DMS 273 treated with DMSO at 0.1 percent for 48 hours (cell line): ENCODE measurements at regions not wholly inside any gene's neighbourhood (a gene's known extent, or its start where the extent isn't known, plus 50 kb on each side); places are given as distances from the start of the nearest gene placed in this dataset.
"Not testable (repeated sequence)": the region's sequence is repeated elsewhere in the genome, so short reads cannot be mapped to it uniquely, and the experiment has no call there.

ENCODE experiments used
- DNase-seq: peaks from one replicate; lab custom pipeline; 2025; lab: John Stamatoyannopoulos, UW

DNA sequence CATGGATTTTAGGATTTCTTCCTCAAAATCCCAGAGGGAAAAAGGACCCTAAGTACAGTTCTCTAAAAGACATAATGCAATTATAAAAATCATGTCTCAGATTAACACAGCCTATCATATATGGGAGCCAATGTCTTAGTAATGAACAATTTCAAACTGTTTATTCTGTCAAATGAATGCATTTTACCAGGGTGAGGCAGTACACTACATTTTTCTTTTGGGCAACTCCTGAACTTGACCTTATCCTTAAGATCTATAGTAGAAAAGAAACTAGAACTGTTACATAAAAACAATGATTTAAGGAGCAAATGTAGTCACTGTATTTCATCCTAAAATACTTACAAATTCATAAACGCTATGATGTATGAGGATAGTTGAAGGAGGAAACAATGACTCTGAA lies 226.3 kb upstream of the B3GALT2 start:
- no peak for DNase-seq

DNA sequence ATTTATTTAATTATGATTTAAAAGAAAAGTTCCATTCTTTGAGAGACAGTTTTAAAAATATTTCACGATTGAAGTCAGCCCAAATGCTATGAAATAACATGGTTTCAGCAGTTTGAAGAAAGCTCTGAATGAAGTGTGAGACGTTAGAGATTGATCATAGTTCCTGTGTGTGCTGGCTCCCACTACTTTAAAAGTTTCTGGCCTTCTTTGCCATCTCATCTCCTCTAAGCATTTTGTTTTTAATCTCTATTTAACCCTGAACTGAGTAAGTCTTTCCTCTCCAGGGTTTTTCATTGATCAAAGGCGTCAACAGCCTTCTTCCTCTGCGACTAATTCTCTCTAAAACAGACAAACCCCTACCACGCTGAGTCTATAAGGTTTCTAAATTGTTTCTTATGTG lies 225.3 kb upstream of the B3GALT2 start:
- DNase-seq = no peak

DNA sequence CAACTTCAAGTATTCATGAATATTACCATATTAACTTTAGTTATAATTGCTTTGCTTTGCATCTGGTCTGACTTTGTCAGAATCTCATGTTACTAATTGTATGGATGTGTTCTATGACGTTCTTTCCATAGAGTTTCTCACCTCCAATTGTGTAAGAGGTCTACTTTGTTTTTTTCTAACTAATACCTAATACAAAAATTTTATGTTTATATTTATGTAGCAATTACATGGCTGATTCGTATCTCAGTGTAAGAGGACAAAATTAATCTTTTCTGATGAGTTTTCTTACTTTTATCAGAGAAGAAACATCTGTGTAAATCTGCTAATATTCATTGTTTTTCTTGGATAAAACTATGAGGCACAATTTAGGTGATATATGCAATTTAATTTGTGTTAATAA lies 224.8 kb upstream of the B3GALT2 start:
- DNase-seq = no peak

DNA sequence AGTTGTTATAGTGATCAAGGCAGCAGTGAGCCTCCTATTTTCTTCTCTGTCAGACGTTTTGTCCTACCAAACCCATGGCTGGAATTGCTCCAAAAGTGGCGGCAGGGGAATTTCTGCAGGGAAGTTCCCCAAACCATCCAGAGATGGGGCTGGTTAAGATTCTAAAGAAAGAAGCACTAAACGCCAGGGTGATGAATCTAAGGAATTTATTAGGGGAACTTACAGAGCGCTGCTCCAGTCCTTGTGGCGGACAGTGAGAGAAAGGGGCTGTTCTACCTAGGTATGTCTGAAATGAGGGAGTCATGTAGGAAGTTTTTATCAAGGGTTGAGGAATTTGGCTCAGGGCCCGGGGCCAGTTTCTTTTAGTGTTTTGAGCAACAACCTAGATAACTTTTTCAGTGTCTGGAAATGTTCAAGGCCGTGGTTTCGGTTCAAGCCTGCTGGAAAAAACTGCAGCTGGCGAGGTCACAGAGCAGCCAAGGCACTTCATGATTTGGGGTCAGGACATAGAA lies 222.4 kb upstream of the B3GALT2 start:
- no peak for DNase-seq

DNA sequence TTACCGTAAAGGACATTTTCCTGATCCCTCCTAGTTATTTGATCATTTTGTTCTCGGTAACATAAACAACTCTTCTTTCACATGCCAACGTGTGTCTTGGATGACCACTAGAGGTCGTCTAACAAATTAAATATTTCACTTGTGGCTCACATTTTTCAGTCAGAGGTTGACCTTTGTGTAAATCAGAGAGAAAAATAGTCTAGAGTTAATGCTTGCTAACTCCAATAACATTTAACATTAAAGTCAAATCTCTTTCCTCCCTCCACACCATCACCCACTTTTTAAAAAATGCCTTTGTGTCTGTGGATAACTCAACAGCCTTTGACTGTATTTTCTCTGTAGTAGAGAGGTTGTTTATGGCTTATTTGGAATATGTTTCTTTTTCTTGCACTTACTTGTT lies 220.5 kb upstream of the B3GALT2 start:
- no peak for DNase-seq

DNA sequence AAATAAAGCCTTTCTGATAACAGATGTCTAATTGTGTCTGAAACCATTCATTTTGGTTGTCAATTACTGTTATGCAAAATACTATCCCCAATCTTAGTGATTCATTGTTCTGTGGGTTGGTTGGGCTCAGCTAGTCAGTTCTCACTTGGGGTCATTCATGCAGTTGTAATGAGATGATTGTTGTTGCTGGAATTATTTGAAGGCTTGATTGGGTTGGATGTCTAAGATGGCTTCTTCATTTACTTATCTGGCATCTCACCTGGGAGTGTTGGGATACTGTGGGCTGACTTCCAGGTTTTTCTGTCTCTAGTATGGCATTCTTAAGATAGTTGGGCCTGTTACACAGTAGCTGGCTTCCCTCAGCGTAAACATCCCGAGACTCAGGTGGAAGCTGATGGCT lies 217.8 kb upstream of the B3GALT2 start:
- DNase-seq = no peak

DNA sequence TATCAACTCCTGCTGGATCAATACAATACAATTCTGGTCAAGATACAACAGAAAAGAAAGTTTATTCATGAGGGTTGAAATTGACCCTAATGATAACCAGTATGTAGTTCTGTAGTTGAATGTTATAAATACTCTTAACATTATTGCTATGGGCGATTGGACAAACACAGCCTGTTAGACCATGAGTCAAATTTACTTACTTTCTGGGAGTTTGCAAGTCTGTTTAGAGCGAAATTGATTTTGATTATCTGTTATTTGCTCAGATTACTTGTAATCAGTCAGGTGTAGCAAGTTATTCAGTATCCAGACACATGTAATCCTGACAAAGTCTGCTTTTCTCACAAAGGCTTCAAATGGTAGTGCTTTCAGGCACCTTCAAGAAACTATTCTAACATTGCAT lies 216.6 kb upstream of the B3GALT2 start:
- no peak for DNase-seq

DNA sequence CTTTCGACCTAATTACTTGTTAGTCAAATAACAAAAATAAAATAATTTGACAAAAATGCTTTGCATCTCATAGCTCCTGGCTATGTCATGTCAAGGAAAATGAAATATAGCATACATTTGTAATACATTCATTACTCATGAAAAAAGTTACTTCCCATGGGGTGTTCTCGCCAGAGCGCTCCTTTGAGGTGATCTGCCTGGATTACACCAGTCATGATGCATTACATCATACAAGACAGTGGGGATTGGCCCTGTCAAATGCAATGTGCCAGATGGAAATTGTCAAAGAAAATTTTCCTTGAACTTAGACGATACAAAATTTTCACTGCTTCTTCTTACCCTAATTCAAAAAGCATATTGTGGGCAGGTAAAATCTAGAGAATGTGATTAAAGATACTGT lies 215.6 kb upstream of the B3GALT2 start:
- DNase-seq = no peak

DNA sequence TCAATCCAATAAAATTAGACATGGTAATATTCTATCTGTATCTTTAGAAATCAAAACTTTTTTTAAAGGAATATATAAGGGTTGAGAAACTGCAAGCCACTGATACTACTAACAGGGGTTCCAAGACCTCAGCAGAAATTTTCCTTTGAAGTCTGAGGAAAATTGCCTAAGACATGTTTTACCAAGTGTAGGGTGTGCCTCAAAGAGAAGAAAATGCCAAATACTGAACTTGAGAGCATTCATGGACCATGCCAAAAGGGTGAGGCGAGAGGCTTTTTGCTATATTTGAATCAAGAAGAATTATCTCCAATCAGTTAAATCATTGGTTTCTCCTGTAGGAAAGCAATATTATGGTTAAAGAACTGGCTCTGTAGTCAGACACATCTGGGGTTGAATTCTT lies 207.9 kb upstream of the B3GALT2 start:
- DNase-seq = no peak

DNA sequence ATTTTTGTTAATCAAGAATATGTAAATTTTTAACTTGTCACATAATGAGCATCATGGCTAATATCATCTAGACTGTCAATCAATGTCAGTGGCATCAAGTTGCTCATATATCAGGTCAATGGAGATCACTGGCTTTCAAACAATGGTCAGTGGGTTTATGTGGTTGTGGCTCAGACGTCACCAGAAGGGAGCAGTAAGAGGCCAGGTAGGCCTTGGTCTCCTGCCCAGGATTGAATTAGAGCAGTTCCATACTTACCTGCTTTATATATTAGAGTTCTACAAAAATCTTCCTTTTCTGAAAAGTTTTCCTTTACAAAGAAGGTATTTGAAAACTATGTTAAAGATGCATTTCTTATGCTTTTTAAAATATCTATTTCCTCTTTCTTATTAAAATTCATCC lies 206.3 kb upstream of the B3GALT2 start:
- no peak for DNase-seq

DNA sequence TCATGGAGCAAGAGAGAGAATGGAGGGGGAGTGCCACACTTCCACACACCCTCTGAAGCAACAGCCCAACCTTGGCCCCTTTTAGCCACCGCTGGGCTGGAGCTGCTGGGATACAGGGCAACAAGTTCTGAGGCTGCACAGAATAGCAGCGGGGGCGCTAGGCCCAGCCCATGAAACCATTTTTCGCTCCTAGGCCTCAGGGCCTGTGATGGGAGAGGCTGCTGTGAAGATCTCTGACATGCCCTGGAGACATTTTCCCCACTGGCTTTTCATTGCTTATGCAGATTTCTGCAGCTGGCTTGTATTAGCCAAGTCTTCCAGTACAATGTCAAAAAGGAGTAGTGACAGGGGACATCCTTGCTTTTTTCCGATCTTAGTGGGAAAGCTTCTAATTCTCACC lies 202.3 kb upstream of the B3GALT2 start:
- DNase-seq = no peak

DNA sequence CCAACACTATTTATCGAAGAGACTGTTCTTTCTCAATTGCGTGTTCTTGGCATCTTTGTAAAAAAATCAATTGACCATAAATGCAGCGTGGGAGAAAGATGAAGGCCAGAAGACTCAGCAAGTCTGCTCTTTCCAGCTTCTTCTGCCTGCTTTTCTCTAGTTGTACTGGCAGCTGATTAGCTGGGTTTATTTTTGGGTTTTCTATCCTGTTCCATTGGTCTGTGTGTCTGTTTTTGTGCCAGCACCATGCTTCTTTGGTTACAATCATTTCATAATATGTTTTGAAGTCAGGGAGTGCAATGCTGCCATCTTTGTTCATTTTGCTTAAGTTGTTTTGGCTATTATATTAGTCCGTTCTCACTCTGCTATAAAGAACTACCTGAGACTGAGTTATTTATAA lies 201.8 kb upstream of the B3GALT2 start:
- DNase-seq = no peak

DNA sequence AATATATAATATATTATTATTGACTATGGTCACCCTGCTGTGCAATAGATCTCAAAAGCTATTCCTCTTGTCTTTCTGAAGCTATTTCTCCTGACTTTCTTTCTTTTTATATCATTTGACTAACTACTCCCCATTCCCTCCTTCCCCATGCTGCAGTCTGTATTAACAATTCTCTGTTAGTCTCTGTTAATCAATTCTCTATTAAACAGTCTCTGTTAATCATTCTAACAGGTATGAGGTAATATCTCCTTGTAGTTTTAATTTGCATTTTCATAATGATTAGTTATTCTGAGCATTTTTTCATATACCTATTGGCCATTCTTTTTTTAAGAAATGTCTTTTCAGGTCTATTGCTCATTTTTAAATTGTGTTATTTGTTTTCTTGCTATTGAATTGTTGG lies 201.0 kb upstream of the B3GALT2 start:
- no peak for DNase-seq

DNA sequence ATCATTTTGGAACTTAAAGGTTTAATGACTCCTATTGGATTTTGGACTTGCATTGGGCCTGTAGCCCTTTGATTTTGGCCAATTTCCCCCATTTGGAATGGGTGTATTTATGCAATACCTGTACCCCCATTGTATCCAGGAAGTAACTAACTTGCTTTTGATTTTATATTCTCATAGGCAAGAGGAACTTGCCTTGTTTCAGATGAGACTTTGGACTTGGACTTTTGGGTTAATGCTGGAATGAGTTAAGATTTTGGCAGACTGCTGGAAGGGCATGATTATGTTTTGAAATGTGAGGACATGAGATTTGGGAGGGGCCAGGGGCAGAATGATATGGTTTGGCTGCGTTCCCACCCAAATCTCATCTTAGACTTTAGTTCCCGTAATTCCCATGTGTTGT lies 192.0 kb upstream of the B3GALT2 start:
- DNase-seq = not testable (repeated sequence)

DNA sequence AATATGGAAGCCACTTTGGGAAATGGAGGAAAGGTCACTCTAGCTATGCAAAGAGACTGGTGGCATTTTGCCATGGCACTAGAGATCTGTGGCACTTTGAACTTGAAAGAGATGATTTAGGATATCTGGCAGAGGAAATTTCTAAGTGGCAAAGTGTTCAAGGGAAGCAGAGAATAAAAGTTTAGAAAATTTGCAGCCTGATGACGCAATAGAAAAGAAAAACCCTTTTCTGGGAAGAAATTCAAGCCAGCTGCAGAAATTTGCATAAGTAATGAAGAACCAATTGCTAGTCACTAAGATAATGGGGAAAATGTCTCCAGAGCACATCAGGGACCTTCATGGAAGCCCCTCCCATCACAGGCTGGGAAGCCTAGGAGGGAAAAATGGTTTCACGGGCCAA lies 191.1 kb upstream of the B3GALT2 start:
- no peak for DNase-seq

DNA sequence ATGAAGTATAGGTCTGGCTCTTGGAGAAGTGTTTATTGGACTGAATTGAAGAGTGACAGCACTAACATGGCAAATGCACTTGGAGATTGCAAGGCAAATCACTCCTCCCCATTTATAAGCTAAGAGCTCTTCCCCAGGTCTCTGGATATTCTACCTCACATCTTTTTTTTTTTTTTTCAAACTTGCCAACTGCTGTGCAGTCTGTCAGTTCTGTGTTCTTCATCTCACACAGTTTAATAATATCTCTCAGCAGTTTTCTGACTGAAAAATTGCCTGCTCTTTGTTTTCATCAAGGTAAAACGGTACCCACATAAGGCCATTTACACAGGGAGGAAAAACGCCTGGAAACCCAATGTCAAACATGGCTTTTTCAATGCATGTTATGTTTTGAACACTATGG lies 186.1 kb upstream of the B3GALT2 start:
- no peak for DNase-seq

DNA sequence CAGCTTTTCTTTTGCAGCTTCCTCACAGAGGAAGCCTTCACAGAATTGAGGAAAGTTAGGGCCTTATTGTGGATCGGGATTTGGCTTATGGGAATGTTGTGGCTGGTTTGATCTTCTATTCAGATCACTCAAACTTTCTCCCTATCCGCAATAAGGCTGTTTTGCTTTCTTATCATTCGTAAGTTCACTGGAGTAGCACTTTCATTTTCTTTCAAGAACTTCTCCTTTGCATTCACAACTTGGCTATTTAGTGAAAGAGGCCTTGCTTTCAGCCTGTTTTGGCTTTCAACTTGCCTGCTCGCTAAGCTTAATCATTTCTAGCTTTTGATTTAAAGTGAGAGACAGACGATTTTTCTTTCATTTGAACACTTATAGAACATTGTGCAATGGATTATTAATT lies 181.9 kb upstream of the B3GALT2 start:
- no peak for DNase-seq

DNA sequence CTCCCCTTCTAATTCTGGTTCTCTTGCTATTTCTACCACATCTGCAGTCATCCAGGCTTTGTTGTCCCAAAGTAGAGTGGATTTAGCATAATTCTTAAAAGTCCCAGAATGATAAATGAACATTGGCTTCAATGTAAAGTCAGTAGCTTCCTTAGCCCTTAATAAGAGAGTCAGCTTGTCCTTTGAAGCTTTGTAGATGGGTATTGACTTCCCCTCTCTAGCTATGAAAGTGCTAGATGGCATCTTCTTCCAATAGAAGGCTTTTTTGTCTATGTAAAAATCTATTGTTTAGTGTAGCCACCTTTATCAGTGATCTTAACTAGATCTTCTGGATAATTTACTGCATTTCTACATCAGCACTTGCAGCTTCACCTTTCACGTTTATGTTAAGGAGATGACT lies 181.4 kb upstream of the B3GALT2 start:
- no peak for DNase-seq

DNA sequence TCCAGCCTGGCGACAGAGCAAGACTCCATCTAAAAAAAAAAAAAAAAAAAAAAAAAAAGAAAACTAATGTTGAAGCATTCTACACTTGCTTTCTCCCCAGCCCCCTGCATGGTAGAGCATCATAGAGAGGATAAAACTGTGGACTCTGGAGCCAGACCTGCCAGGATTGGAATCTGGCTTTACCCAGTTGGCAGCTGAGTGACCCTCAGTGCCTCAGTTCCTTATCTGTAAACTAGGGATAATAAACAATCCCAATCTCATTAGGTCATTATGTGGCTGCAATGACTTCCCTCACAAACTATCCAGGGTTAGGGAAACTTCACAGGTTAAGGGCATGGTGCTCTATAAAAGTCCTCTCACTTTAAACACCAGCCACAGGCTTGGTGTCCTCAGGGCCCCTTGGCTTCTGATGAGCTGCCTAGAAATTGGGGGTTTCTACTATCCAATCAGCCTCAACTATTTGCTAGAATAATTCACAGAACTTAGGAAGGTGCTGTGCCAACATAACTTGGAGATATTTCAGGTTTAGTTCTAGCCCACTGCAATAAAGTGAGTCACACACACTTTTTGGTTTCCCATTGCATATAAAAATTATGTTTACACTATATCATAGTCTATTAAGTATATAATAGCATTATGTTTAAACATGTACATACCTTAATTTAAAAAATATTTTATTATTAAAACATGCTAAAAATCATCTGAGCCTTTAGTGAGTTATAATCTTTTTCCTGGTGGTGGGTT lies 180.5 kb upstream of the B3GALT2 start:
- no peak for DNase-seq

DNA sequence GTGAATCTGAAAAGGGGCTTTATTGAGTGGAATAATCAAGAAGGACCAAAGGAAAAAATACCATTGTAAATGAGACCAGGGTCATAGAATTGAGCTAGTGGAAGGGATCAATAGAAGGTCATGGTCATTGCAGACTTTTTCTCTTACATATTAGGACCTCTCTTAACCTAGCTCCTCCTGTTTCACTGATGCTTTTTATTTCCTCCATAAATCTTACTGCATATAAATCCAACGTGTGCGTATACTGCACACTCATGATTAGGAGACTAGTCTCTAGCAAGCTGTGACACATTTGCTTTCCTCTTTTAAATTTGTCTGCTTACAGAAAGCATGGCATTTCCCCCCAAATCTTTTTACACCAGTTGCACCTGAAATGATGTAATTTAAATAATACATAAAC lies 179.6 kb upstream of the B3GALT2 start:
- DNase-seq = no peak

DNA sequence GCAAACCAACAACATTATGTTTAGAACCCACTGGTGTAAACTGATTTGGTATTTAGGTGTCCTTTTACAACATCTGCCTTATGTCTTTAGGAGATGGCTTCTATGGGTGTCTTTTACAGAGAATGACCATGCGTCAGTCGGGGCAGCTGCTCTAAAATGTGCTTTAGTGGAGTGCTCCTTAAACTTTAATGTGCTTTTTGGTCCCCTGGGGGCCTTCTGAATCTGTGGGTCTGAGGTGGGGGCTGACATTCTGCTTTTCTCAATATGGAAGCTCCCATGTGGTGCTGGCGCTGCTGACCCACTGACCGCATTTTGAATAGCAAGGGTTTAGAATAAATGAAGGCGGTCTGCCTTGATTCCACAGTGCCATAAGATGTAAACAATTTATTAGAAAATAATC lies 173.2 kb upstream of the B3GALT2 start:
- DNase-seq = no peak

DNA sequence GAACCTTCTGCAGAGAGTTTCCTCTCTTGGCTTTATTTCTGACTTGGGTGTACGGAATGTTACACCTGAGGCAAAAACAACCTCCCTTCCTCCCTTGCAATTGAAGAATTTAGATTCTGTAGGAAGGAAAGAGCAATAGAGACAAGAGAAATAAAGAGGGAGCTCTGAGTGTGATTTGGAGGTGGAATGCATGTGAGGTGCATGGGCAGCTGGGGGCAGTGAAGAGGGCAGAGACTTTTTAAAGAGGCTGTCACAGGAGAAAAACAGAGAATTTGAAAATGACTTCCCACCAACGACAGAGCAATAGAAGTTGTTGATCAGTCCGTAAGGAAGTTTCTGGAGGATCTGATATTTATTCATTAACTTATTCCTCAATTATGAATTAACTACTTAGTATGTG lies 172.0 kb upstream of the B3GALT2 start:
- no peak for DNase-seq

DNA sequence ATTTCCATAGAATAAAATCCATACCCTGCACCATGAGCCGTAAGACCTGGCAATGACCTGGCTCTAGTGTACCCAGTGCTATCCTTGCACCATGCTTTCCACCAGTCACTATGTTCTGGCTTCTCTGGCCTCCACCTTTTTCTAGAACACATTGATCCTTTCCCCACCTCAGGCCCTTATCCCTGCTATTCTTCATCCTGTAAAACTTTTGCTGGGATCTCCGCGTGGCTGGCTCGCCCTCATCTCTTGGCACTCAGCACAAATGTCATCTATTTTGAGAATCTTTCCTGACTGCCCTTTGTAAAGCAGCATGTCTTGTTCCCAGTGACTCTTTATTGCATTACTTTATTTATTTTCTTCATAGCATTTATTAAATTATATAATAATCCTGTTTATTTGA lies 169.8 kb upstream of the B3GALT2 start:
- DNase-seq = no peak

DNA sequence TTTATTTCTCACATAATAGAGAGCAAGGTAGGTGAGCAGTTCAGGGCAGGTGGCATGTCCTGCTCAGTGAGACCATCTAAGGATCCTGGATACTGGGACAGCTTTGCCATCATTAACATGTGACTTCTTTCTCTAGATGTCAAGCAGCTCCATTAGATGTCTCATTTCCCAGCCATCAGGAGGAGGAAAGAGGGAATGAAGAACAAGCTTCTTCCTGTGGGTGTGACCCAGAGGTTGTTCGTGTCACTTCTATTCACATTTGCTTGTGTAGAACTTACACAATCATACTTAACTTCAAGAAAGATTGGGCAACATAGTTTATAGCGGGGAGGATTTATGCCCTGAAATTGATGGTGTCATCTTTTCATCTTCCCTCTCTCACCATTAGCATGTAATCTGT lies 169.2 kb upstream of the B3GALT2 start:
- DNase-seq = no peak

DNA sequence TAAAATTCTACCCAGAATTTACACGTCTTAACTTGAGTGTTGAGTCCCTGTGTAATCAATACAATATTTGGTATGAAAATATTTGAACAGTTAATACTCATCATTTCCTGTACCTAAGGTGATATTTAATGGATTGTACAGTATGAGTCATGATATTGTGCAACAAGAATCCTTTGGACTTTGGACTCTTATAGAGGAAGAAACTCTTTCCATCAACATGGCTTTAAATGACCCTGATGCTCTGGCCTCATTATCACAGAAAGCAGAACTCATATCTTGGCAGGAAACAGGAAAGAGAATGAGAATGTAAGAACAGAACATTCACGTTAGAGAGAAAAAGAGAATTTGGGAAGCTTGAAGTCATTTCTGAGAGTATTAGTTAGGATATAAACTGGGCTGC lies 168.8 kb upstream of the B3GALT2 start:
- no peak for DNase-seq
